Epithelial cell of proximal tubule (primary cell): ENCODE measurements at regions not wholly inside any gene's neighbourhood (a gene's known extent, or its start where the extent isn't known, plus 50 kb on each side); places are given as distances from the start of the nearest gene placed in this dataset.

Experiments
- DNase-seq: peaks from one replicate; pipeline ENCODE4 v3.0.0-alpha.2; 2011; ENCODE audit warnings: low read depth
- H3K4me3 ChIP-seq: 2 replicates; pipeline ENCODE4 v1.5.1; 2011; ENCODE audit warnings: low read depth, mild to moderate bottlenecking, low read length
- TF ChIP-seq, protein P1 (sequence below): conservative IDR thresholded peaks from 2 replicates; pipeline ENCODE4 v1.5.1; 2012; ENCODE audit warnings: low read depth, mild to moderate bottlenecking, low read length

DNA sequence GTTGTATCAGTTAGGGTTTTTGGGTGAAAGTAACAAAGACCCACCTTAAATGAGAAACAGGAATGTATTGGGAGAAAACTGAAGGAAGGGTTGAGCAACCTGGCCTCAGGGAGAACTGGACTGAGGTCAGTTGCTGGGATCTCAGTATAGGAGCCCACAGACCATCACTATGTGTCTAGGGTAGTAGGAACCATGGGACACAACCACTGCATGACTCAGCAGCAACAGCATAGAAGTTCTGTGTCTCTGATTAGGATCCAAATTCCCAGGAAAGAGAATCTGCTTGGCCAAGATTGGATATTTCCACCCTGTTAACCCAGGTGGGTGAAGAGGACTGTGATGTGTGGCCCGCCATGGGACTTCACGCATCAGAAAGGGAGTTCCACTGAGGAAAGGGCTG lies 102.2 kb upstream of the RAB3GAP2 start:
- DNase-seq: no peak
- H3K4me3 ChIP-seq: no peak overlapping the region
- TF ChIP-seq, protein P1, sequence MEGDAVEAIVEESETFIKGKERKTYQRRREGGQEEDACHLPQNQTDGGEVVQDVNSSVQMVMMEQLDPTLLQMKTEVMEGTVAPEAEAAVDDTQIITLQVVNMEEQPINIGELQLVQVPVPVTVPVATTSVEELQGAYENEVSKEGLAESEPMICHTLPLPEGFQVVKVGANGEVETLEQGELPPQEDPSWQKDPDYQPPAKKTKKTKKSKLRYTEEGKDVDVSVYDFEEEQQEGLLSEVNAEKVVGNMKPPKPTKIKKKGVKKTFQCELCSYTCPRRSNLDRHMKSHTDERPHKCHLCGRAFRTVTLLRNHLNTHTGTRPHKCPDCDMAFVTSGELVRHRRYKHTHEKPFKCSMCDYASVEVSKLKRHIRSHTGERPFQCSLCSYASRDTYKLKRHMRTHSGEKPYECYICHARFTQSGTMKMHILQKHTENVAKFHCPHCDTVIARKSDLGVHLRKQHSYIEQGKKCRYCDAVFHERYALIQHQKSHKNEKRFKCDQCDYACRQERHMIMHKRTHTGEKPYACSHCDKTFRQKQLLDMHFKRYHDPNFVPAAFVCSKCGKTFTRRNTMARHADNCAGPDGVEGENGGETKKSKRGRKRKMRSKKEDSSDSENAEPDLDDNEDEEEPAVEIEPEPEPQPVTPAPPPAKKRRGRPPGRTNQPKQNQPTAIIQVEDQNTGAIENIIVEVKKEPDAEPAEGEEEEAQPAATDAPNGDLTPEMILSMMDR: no peak

DNA sequence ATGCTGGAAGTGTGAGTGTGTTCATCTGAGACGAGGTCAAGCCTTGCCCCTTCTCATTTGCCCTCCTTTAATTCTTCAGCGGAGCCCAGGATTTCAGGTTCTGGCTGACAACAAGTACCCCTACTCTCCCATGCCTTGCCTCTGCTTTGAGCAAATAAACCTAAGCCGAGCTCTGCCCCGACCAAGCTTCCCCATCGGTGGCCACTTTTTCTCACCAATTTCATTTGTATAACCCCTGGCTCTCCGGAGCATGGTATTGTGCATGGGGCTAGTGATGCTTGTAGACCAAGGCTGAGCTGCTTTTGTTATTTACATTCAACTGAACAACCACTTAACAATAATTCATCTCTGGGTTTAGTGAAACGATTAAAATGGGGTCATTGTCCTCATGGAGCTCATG lies 100.2 kb upstream of the RAB3GAP2 start:
- no peak for DNase-seq
- TF ChIP-seq, protein P1: no peak
- no peak overlapping the region for H3K4me3 ChIP-seq

GRCh38 chr1:220371324-220371723 lies 99.1 kb upstream of the RAB3GAP2 start:
- no peak overlapping the region for H3K4me3 ChIP-seq
- DNase-seq: no peak
- TF ChIP-seq, protein P1: peak; percentile 22

GRCh38 chr1:220370041-220370700 lies 97.9 kb upstream of the RAB3GAP2 start:
- no peak overlapping the region for H3K4me3 ChIP-seq
- TF ChIP-seq, protein P1: no peak
- peak; percentile 52 for DNase-seq

DNA sequence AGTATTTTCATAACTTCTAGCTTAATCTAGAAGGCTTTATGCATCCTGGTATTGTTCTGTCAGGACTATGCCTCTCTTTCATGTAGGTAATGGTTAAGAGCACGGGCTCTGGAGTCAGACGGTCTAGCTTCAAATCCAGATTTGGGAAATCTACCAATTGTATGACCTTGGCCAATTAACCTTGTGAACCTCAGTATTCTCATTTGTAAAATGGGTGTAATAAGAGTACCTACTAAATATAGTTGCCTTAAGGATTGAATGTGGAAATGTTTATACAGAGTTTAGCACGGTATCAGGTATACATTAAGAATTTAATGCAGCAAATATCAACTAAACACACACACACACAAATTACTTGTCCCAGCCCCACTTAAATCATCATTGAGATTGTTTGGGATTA lies 97.3 kb upstream of the RAB3GAP2 start:
- H3K4me3 ChIP-seq: no peak overlapping the region
- DNase-seq: no peak
- TF ChIP-seq, protein P1: no peak

DNA sequence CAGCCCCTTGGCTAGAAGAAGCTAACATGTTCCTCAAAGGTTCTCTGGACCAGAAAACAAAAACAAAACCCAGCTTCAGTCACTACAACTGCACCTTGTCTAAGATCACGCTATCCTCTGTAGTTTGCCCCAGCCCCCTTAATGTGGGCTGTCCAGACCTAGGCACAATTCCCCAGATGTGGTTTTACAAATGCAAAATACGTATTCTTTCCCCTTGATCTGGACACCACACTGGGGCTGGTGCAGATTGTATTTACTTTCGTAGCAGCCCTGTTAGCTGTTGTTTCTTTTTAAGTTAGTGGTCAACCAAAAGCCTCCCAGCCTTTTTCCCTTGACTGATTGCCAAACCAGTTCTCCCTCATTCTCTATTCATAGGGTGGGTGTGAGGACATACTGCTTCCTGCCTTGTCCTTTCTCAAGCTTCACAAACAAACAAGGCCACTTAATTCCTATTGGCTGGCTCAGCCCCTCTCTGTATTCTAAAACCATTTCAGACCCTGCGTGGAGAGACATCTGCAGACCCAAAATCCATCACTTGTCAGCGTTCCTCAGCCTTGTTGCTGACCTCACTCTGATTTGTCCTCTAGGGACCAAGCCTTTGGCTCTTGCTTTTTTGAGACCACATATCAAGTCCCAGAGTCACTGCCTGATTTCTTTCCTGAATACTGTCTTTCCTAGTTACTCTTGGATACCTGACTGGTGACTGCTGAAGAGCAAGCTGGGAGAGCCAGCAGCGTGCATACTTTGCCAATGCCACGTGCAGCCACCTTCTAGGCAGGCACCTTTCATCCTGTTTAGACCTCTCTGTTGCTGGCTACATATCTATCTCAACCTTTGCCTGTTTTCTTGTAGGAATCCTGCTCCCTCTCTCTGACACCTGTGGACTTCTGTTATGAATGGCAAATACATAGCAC lies 96.4 kb upstream of the RAB3GAP2 start:
- TF ChIP-seq, protein P1: no peak
- H3K4me3 ChIP-seq: no peak overlapping the region
- DNase-seq: no peak
